ENCODE measurements at regions not wholly inside any gene's neighbourhood (a gene's known extent, or its start where the extent isn't known, plus 50 kb on each side); places are given as distances from the start of the nearest gene placed in this dataset.

DNA sequence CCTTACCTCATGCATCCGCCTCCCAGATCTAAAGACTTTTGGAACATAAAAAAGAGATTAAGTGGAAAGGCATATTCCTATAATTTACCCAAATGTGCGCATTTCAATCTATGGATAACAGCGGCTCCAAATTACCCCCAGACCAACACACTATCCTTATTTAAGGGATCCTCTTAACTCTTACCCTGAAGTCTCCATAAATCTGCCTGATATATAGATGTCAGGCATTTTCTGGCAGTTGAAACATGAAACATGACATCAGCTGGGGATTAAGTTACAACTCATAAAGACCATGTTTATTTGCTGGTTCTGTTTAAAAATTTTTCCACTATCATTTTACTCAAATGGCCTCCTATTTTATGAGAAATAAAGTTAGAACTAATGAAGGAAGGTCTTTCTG lies 478.5 kb upstream of the SALL1 start:
- H3K9me3 Mint-ChIP-seq (ENCODE audit: low read depth), result peaks cover 4% of the 10 kb centered on the region
- no peak for DNase-seq (ENCODE audit: low spot score, unreplicated experiment)
- H3K4me3 Mint-ChIP-seq (ENCODE audit: low read depth), result no peak overlapping the region
- H3K4me1 Mint-ChIP-seq (ENCODE audit: low read depth), result peaks cover 3% of the 10 kb centered on the region
- no peak overlapping the region for H3K27ac Mint-ChIP-seq
- H3K36me3 Mint-ChIP-seq (ENCODE audit: insufficient read depth), result no peaks in the 10 kb centered on the region
- TF ChIP-seq, protein P1, sequence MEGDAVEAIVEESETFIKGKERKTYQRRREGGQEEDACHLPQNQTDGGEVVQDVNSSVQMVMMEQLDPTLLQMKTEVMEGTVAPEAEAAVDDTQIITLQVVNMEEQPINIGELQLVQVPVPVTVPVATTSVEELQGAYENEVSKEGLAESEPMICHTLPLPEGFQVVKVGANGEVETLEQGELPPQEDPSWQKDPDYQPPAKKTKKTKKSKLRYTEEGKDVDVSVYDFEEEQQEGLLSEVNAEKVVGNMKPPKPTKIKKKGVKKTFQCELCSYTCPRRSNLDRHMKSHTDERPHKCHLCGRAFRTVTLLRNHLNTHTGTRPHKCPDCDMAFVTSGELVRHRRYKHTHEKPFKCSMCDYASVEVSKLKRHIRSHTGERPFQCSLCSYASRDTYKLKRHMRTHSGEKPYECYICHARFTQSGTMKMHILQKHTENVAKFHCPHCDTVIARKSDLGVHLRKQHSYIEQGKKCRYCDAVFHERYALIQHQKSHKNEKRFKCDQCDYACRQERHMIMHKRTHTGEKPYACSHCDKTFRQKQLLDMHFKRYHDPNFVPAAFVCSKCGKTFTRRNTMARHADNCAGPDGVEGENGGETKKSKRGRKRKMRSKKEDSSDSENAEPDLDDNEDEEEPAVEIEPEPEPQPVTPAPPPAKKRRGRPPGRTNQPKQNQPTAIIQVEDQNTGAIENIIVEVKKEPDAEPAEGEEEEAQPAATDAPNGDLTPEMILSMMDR (IDR thresholded peaks at IDR 0.05; ENCODE audit: unreplicated experiment), result no peak
- peaks cover 5% of the 10 kb centered on the region for H3K27me3 Mint-ChIP-seq

GRCh38 chr16:51624080-51624775 lies 473.2 kb upstream of the SALL1 start:
- Mint-ChIP-seq H3K4me3 (ENCODE audit: low read depth) (no peak overlapping the region), H3K27me3 (no peaks in the 10 kb centered on the region), H3K27ac (no peak overlapping the region), H3K36me3 (ENCODE audit: insufficient read depth) (no peaks in the 10 kb centered on the region), H3K9me3 (ENCODE audit: low read depth) (peaks cover 5% of the 10 kb centered on the region), H3K4me1 (ENCODE audit: low read depth) (peaks cover 6% of the 10 kb centered on the region)
- no peak for DNase-seq (ENCODE audit: low spot score, unreplicated experiment)
- TF ChIP-seq, protein P1 (IDR thresholded peaks at IDR 0.05; ENCODE audit: unreplicated experiment), result no peak

- Mint-ChIP-seq H3K4me3 (ENCODE audit: low read depth) (no peak overlapping the region), H3K4me1 (ENCODE audit: low read depth) (peaks cover 22% of the 10 kb centered on the region), H3K27me3 (no peaks in the 10 kb centered on the region), H3K9me3 (ENCODE audit: low read depth) (peaks cover 3% of the 10 kb centered on the region), H3K36me3 (ENCODE audit: insufficient read depth) (no peaks in the 10 kb centered on the region), H3K27ac (no peak overlapping the region)
- TF ChIP-seq, protein P1 (IDR thresholded peaks at IDR 0.05; ENCODE audit: unreplicated experiment), result no peak
- DNase-seq (ENCODE audit: low spot score, unreplicated experiment), result no peak
Observed at GRCh38 chr16:51621610-51622009, 470.5 kb upstream of the SALL1 start.

DNA sequence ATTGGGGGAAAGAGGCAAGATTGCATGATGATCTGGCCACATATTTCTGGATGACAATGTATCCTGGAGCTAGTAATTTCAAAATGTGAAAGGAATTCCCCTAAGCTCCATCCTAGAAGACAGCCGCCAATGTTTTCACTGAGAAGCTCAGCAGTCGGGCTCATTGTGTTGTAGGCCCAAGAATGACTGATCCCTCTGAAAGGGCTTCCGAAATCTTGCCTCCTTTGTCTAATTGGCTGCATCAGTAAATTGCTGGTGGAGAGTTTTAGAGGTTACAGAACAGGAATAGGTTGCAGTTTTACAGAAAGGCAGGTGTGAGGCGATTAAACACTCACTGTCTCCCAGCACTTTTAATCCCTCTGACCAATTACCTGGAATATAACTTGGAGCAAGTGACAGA lies 464.1 kb upstream of the SALL1 start:
- H3K36me3 Mint-ChIP-seq (ENCODE audit: insufficient read depth), result no peaks in the 10 kb centered on the region
- TF ChIP-seq, protein P1 (IDR thresholded peaks at IDR 0.05; ENCODE audit: unreplicated experiment), result no peak
- no peak overlapping the region for H3K4me3 Mint-ChIP-seq (ENCODE audit: low read depth)
- peaks cover 18% of the 10 kb centered on the region for H3K4me1 Mint-ChIP-seq (ENCODE audit: low read depth)
- DNase-seq (ENCODE audit: low spot score, unreplicated experiment), result no peak
- H3K27me3 Mint-ChIP-seq, result no peaks in the 10 kb centered on the region
- peaks cover 3% of the 10 kb centered on the region for H3K9me3 Mint-ChIP-seq (ENCODE audit: low read depth)
- no peak overlapping the region for H3K27ac Mint-ChIP-seq

DNA sequence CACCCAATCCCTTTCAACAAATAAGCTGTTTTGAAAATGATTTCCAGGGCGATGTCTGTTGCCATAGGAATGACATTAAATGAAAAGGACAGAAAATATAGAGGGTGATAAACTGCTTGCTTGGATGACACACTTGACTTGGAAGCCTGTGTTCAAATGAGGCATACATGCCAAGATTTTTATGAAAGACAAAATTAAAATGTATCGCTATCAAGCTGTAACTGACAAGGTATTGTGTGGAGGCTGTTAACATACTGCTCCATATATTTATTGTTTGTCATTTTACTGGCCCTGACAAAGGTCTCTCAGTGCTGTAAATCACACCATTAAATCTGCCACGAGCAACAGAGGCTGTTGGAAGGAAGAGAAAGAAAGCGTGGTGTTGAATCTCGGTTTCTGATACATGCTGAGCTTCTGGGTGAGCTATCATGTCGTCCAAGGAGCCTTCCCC lies 456.2 kb upstream of the SALL1 start:
- H3K4me3 Mint-ChIP-seq (ENCODE audit: low read depth), result no peak overlapping the region
- DNase-seq (ENCODE audit: low spot score, unreplicated experiment), result no peak

More for the DNA sequence above, 456.2 kb upstream of the SALL1 start:
- Mint-ChIP-seq H3K36me3 (ENCODE audit: insufficient read depth) (no peaks in the 10 kb centered on the region), H3K4me1 (ENCODE audit: low read depth) (no peaks in the 10 kb centered on the region), H3K9me3 (ENCODE audit: low read depth) (peaks cover 3% of the 10 kb centered on the region), H3K27me3 (peaks cover 4% of the 10 kb centered on the region), H3K27ac (no peak overlapping the region)
- TF ChIP-seq, protein P1 (IDR thresholded peaks at IDR 0.05; ENCODE audit: unreplicated experiment), result no peak
